ENCODE measurements at regions not wholly inside any gene's neighbourhood (a gene's known extent, or its start where the extent isn't known, plus 50 kb on each side); places are given as distances from the start of the nearest gene placed in this dataset.
"Not testable (repeated sequence)": the region's sequence is repeated elsewhere in the genome, so short reads cannot be mapped to it uniquely, and the experiment has no call there.

DNA sequence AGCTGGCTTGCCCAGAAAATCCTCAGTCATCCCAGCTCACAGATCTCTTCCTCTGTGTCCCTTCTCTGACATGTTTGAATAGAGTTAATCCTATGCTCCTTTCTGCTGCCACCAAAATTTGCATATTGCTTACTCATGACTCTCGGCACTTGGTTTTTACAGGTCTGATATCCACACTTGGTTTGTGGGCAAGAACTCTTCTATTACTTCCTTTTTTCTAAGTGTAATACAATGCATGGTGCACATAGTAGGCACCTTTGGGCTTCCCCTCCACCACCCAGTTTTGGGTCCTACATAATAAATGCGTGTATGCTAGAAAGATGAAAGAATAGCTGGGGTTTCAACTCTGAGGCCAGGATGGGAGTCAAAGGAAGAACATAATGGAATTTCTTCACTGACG, 69.7 kb upstream of the GRK3 start:
- Histone ChIP-seq H3K27me3 (ENCODE audit: control insufficient read depth in 1 of 2, insufficient read depth in 2 of 2, low read length in 2 of 2) (no peaks in the 10 kb centered on the region), H3K4me3 (ENCODE audit: low read depth in 1 of 2, low read length in 2 of 2) (no peak overlapping the region), H3K36me3 (ENCODE audit: control insufficient read depth in 1 of 2, insufficient read depth in 2 of 2, low read length in 2 of 2) (peaks cover 0 to 3% of the 10 kb centered on the region in 2 donors), H3K9ac (ENCODE audit: low read depth in 1 of 2, low read length in 2 of 2) (no peak overlapping the region), H3K27ac (ENCODE audit: low read depth, low read length) (no peak overlapping the region), H3K9me3 (ENCODE audit: control insufficient read depth in 1 of 2, low read length in 2 of 2) (peaks cover 0 to 1% of the 10 kb centered on the region in 2 donors), H3K4me1 (ENCODE audit: control insufficient read depth in 1 of 2, insufficient read depth in 2 of 2, low read length in 2 of 2) (no peaks in the 10 kb centered on the region)

DNA sequence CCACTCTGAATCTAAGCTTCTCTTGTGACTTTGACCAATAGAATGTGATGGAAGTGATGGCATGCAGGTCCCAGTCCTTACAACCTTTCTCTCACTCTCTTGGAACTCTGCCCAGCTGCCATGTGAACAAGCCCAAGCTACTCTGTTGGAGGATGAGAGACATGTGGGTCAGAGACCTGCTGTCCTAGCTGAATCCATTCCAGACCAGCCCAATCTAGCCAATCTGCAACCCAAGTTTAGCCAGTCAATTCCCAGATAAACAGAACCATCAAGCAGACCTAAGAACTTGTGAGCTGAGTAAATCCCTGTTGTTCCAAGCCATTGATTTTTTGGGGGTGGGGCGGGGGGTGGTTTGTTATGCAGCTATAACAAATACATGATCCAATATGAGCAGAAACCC, 69.2 kb upstream of the GRK3 start:
- no peaks in the 10 kb centered on the region for H3K27me3 ChIP-seq (ENCODE audit: control insufficient read depth in 1 of 2, insufficient read depth in 2 of 2, low read length in 2 of 2)
- H3K27ac ChIP-seq (ENCODE audit: low read depth, low read length) = no peak overlapping the region
- H3K4me1 ChIP-seq (ENCODE audit: control insufficient read depth in 1 of 2, insufficient read depth in 2 of 2, low read length in 2 of 2) = no peaks in the 10 kb centered on the region
- no peak overlapping the region for H3K4me3 ChIP-seq (ENCODE audit: low read depth in 1 of 2, low read length in 2 of 2)
- H3K9me3 ChIP-seq (ENCODE audit: control insufficient read depth in 1 of 2, low read length in 2 of 2) = no peaks in the 10 kb centered on the region
- no peak overlapping the region for H3K9ac ChIP-seq (ENCODE audit: low read depth in 1 of 2, low read length in 2 of 2)
- H3K36me3 ChIP-seq (ENCODE audit: control insufficient read depth in 1 of 2, insufficient read depth in 2 of 2, low read length in 2 of 2) = no peaks in the 10 kb centered on the region

DNA sequence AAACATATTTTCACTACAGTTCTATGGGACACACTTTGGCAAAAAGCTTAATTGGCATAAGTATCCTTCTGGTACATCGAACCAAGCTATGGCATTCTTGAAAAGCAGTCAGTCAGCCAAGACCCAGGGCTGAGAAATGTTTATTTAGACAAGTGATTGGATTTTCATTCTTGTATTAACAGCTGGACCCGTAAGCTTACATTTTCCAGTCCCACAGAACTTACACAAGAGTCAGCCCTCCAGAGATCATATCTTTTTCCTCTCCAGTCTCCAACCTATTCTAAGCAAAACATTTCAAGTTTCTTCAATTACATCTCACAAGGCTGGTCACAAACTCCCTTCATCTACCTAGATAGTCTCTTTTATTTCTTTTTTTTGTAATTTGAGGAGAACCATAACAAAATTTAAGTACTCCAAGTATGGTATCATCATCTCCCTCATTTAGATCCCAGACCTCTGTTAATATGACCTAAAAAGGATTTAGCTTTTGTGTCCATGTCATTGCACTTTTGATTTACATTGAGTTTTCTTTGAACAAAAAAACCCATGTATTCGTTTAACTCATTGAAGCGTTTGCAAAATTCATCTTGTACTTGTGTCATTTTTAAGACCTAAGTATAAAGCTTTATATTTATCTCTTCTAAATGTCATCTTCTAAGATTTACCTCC, 67.9 kb upstream of the GRK3 start:
- no peaks in the 10 kb centered on the region for H3K36me3 ChIP-seq (ENCODE audit: control insufficient read depth in 1 of 2, insufficient read depth in 2 of 2, low read length in 2 of 2)
- H3K4me1 ChIP-seq (ENCODE audit: control insufficient read depth in 1 of 2, insufficient read depth in 2 of 2, low read length in 2 of 2) = no peaks in the 10 kb centered on the region
- H3K27me3 ChIP-seq (ENCODE audit: control insufficient read depth in 1 of 2, insufficient read depth in 2 of 2, low read length in 2 of 2) = no peaks in the 10 kb centered on the region
- no peak overlapping the region for H3K4me3 ChIP-seq (ENCODE audit: low read depth in 1 of 2, low read length in 2 of 2)
- H3K9me3 ChIP-seq (ENCODE audit: control insufficient read depth in 1 of 2, low read length in 2 of 2) = no peaks in the 10 kb centered on the region
- no peak overlapping the region for H3K27ac ChIP-seq (ENCODE audit: low read depth, low read length)
- no peak overlapping the region for H3K9ac ChIP-seq (ENCODE audit: low read depth in 1 of 2, low read length in 2 of 2)

DNA sequence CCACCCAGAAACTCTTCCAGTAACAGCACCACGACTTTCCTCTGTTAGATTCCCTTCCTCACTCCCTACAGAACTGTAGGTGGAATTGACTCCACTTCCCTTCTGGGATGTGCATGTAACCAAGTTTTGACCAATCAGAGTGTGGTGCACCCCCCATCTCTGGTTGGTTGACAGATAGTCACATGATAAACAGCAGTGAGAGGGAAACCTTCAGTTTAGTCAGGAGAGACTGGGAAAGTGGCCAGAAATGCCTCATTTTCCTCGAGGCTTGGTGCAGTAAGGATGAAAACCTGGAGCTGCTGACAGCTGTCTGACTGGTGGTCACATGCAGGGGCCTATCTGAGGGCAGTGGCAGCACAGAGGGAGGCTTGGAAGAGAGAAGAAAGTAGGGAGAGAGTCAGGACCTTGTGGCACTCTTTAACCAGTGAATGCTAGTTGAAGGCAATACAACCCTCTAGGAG, 67.3 kb upstream of the GRK3 start:
- Histone ChIP-seq H3K27ac (ENCODE audit: low read depth, low read length) (no peak overlapping the region), H3K4me1 (ENCODE audit: control insufficient read depth in 1 of 2, insufficient read depth in 2 of 2, low read length in 2 of 2) (no peaks in the 10 kb centered on the region), H3K9ac (ENCODE audit: low read depth in 1 of 2, low read length in 2 of 2) (no peak overlapping the region), H3K36me3 (ENCODE audit: control insufficient read depth in 1 of 2, insufficient read depth in 2 of 2, low read length in 2 of 2) (no peaks in the 10 kb centered on the region), H3K9me3 (ENCODE audit: control insufficient read depth in 1 of 2, low read length in 2 of 2) (no peaks in the 10 kb centered on the region), H3K27me3 (ENCODE audit: control insufficient read depth in 1 of 2, insufficient read depth in 2 of 2, low read length in 2 of 2) (no peaks in the 10 kb centered on the region), H3K4me3 (ENCODE audit: low read depth in 1 of 2, low read length in 2 of 2) (no peak overlapping the region)

DNA sequence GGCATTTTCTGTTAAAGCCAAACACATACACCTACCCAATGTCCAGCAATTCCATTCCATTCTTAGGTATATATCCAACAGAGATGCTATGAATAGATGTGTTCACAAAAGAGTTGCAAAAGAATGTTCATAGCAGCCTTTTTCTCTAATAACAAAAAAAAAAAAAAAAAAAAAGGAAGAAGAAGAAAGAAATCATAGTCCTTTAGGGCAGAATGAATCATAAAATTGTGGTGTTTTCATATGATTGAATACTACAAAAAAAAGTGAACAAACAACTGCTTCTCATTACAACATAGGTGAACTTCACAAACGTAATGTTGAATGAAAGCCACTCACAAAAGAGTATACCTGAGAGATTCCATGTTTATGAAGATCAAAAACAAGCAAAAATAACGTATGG, 66.8 kb upstream of the GRK3 start:
- Histone ChIP-seq H3K4me1 (ENCODE audit: control insufficient read depth in 1 of 2, insufficient read depth in 2 of 2, low read length in 2 of 2) (no peaks in the 10 kb centered on the region), H3K4me3 (ENCODE audit: low read depth in 1 of 2, low read length in 2 of 2) (no peak overlapping the region), H3K27me3 (ENCODE audit: control insufficient read depth in 1 of 2, insufficient read depth in 2 of 2, low read length in 2 of 2) (no peaks in the 10 kb centered on the region), H3K27ac (ENCODE audit: low read depth, low read length) (no peak overlapping the region), H3K36me3 (ENCODE audit: control insufficient read depth in 1 of 2, insufficient read depth in 2 of 2, low read length in 2 of 2) (no peaks in the 10 kb centered on the region), H3K9me3 (ENCODE audit: control insufficient read depth in 1 of 2, low read length in 2 of 2) (no peaks in the 10 kb centered on the region), H3K9ac (ENCODE audit: low read depth in 1 of 2, low read length in 2 of 2) (no peak overlapping the region)

DNA sequence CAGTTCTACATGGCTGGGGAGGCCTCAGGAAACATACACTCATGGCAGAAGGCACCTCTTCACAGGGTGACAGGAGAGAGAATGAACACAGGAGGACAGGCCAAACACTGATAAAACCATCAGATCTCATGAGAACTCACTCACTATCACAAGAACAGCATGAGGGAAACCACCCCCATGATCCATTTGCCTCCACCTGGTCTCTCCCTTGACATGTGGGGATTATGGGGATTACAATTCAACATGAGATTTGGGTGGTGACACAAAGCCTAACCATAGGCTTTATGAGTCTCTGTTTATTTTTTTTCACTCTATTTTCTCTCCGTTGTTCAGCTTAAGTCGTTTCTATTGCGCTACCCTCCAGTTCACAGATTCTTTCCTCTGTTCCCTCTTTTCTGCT, 63.8 kb upstream of the GRK3 start:
- H3K9ac ChIP-seq (ENCODE audit: low read depth in 1 of 2, low read length in 2 of 2); H3K36me3 ChIP-seq (ENCODE audit: control insufficient read depth in 1 of 2, insufficient read depth in 2 of 2, low read length in 2 of 2); H3K27ac ChIP-seq (ENCODE audit: low read depth, low read length); H3K27me3 ChIP-seq (ENCODE audit: control insufficient read depth in 1 of 2, insufficient read depth in 2 of 2, low read length in 2 of 2); H3K9me3 ChIP-seq (ENCODE audit: control insufficient read depth in 1 of 2, low read length in 2 of 2); H3K4me1 ChIP-seq (ENCODE audit: control insufficient read depth in 1 of 2, insufficient read depth in 2 of 2, low read length in 2 of 2); H3K4me3 ChIP-seq (ENCODE audit: low read depth in 1 of 2, low read length in 2 of 2): not testable (repeated sequence)

DNA sequence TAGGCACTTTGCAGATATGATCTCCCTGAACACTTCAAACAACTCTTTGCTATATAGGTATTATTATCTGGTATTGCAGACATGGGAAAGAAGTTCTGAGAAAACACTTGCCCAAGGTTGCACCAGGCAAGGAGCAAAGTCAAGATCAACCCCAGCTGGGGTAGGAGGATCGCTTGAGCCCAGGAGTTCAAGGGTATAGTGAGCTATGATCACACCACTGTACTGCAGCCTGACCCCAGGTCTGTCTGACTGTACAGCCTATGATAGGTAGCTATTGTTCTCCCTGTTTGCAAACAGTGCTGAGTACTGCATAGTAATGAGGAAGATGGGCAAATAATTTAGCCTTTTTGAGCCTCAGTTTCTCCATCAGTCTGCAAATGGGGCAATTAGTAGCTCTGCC, 60.5 kb upstream of the GRK3 start:
- not testable (repeated sequence) for H3K4me1 ChIP-seq (ENCODE audit: control insufficient read depth in 1 of 2, insufficient read depth in 2 of 2, low read length in 2 of 2); H3K27me3 ChIP-seq (ENCODE audit: control insufficient read depth in 1 of 2, insufficient read depth in 2 of 2, low read length in 2 of 2)

DNA sequence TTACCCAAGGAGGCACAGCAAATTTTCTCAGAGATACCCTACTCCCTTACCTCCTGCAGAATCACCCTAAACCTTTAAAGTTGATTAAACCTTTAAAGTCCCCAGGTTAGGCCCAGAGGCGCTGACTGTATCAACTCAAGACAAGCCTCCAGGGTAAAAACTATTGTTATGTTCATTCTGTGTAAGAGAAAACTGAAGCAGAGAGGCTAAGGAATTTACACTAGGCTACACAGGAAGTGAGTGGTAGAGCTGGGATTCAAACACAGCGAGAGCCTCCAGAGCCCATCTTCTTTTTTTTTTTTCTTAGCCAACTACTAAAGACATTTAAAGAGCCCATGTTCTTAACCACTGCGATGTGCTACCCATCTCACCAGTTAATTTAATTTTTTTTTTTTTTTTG, 56.3 kb upstream of the GRK3 start:
- Histone ChIP-seq H3K4me3 (ENCODE audit: low read depth in 1 of 2, low read length in 2 of 2) (no peak overlapping the region), H3K27me3 (ENCODE audit: control insufficient read depth in 1 of 2, insufficient read depth in 2 of 2, low read length in 2 of 2) (no peaks in the 10 kb centered on the region), H3K4me1 (ENCODE audit: control insufficient read depth in 1 of 2, insufficient read depth in 2 of 2, low read length in 2 of 2) (peaks cover 0 to 4% of the 10 kb centered on the region in 2 donors), H3K9ac (ENCODE audit: low read depth in 1 of 2, low read length in 2 of 2) (no peak overlapping the region), H3K9me3 (ENCODE audit: control insufficient read depth in 1 of 2, low read length in 2 of 2) (no peaks in the 10 kb centered on the region), H3K27ac (ENCODE audit: low read depth, low read length) (no peak overlapping the region), H3K36me3 (ENCODE audit: control insufficient read depth in 1 of 2, insufficient read depth in 2 of 2, low read length in 2 of 2) (peaks cover 0 to 4% of the 10 kb centered on the region in 2 donors)

More for the DNA sequence above, 60.5 kb upstream of the GRK3 start:
- H3K9ac ChIP-seq (ENCODE audit: low read depth in 1 of 2, low read length in 2 of 2); H3K27ac ChIP-seq (ENCODE audit: low read depth, low read length); H3K4me3 ChIP-seq (ENCODE audit: low read depth in 1 of 2, low read length in 2 of 2); H3K36me3 ChIP-seq (ENCODE audit: control insufficient read depth in 1 of 2, insufficient read depth in 2 of 2, low read length in 2 of 2); H3K9me3 ChIP-seq (ENCODE audit: control insufficient read depth in 1 of 2, low read length in 2 of 2): not testable (repeated sequence)

DNA sequence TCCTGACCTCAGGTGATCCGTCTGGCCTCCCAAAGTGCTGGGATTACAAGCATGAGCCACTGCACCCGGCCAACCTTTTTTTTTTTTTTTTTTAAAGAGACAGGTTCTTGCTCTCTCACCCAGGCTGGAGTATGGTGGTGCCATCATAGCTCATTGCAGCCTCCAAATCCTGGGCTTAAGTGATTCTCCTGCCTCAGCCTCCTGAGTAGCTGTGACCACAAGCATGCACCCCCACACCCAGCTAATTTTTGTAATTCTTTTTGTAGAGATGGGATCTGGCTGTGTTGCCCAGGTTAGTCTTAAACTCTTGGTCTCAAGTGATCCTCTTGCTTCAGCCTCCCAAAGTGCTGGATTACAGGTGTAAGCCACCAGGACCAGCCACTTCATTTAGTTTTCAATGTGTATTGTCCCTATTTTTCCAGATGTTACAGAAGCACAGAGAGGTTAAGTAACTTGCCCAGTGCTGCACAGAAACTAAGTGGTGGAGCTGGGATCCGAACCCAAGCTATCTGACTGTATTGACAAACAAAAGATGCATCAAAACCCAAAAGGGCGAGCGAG, 55.6 kb upstream of the GRK3 start:
- Histone ChIP-seq H3K27me3 (ENCODE audit: control insufficient read depth in 1 of 2, insufficient read depth in 2 of 2, low read length in 2 of 2) (no peaks in the 10 kb centered on the region), H3K27ac (ENCODE audit: low read depth, low read length) (no peak overlapping the region), H3K36me3 (ENCODE audit: control insufficient read depth in 1 of 2, insufficient read depth in 2 of 2, low read length in 2 of 2) (peaks cover 0 to 4% of the 10 kb centered on the region in 2 donors), H3K4me1 (ENCODE audit: control insufficient read depth in 1 of 2, insufficient read depth in 2 of 2, low read length in 2 of 2) (peaks cover 0 to 4% of the 10 kb centered on the region in 2 donors), H3K9ac (ENCODE audit: low read depth in 1 of 2, low read length in 2 of 2) (no peak overlapping the region), H3K9me3 (ENCODE audit: control insufficient read depth in 1 of 2, low read length in 2 of 2) (no peaks in the 10 kb centered on the region), H3K4me3 (ENCODE audit: low read depth in 1 of 2, low read length in 2 of 2) (no peak overlapping the region)

DNA sequence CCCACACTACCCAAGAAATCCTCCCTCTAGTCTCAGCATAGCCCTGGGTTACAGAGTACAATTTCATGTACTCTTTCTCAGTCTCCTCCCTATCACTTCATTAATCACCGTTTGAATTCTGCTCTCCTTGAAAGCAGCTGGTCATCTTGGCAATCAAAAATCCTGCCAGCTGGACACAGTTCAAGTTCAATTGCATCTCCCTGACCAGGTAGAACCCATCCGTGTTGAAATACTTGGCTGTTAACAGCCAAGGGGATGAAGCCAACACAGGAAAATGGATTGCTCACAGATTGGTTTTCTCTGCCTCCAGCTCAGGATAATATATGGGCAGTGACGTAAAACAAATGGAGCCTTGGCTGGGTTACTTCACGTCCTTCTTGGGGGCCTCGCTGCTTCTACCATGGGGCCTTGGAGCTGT, 55.1 kb upstream of the GRK3 start:
- peaks cover 0 to 4% of the 10 kb centered on the region in 2 donors for H3K4me1 ChIP-seq (ENCODE audit: control insufficient read depth in 1 of 2, insufficient read depth in 2 of 2, low read length in 2 of 2)
- H3K9me3 ChIP-seq (ENCODE audit: control insufficient read depth in 1 of 2, low read length in 2 of 2) = no peaks in the 10 kb centered on the region
- no peak overlapping the region for H3K4me3 ChIP-seq (ENCODE audit: low read depth in 1 of 2, low read length in 2 of 2)
- no peak overlapping the region for H3K27ac ChIP-seq (ENCODE audit: low read depth, low read length)
- H3K9ac ChIP-seq (ENCODE audit: low read depth in 1 of 2, low read length in 2 of 2) = no peak overlapping the region
- H3K27me3 ChIP-seq (ENCODE audit: control insufficient read depth in 1 of 2, insufficient read depth in 2 of 2, low read length in 2 of 2) = no peaks in the 10 kb centered on the region
- peaks cover 0 to 4% of the 10 kb centered on the region in 2 donors for H3K36me3 ChIP-seq (ENCODE audit: control insufficient read depth in 1 of 2, insufficient read depth in 2 of 2, low read length in 2 of 2)

Measured in duodenal mucosa (tissue), 2 donors.